Vagina (tissue), 2 donors: ENCODE measurements at regions not wholly inside any gene's neighbourhood (a gene's known extent, or its start where the extent isn't known, plus 50 kb on each side); places are given as distances from the start of the nearest gene placed in this dataset.

Experiments
- DNase-seq, 2 donors: peaks; one replicate each; pipeline ENCODE4 v3.0.0-alpha.2; 2017; ENCODE audit errors: extremely low spot score in 2 of 2
- H3K27ac ChIP-seq: fragments of 200-600 bp; sonication (generic); one replicate; pipeline ENCODE4 v1.5.1; 2019
- H3K27me3 ChIP-seq: fragments of 200-600 bp; sonication (generic); one replicate; pipeline ENCODE4 v1.5.1; 2019
- H3K36me3 ChIP-seq, 2 donors: fragments of 200-600 bp; sonication (generic); one replicate each; pipeline ENCODE4 v1.5.1; 2017 to 2019
- H3K4me1 ChIP-seq: fragments of 200-600 bp; sonication (generic); one replicate; pipeline ENCODE4 v1.5.1; 2019
- H3K4me3 ChIP-seq, 2 donors: fragments of 200-600 bp; sonication (generic); 1 replicate in 1 of 2; 2 replicates in 1 of 2; pipeline ENCODE4 v1.5.1; 2016 to 2019
- H3K9me3 ChIP-seq: fragments of 200-600 bp; sonication (generic); one replicate; pipeline ENCODE4 v1.5.1; 2019
- POLR2A ChIP-seq, 2 donors: fragments of 450-650 bp; IDR thresholded peaks; one replicate each; pipeline ENCODE4 v1.6.1; 2017; ENCODE audit warnings: antibody characterized with exemption in 2 of 2, mild to moderate bottlenecking in 2 of 2, moderate library complexity in 2 of 2
- POLR2AphosphoS5 ChIP-seq, 2 donors: sonication (generic); formaldehyde crosslinking; IDR thresholded peaks; one replicate each; pipeline ENCODE4 v1.9.0; 2017; ENCODE audit warnings: antibody characterized with exemption in 2 of 2, mild to moderate bottlenecking in 2 of 2, low read depth in 1 of 2; ENCODE audit not compliant: insufficient read depth in 1 of 2
- intact Hi-C: fragments of 100-400 bp; cut with DNase I; formaldehyde crosslinking; loops from one replicate; pipeline ENCODE4 v1.15.1; 2023
- TF ChIP-seq, protein P1 (sequence below), 3 experiments: fragments of 450-650 bp in 2 of 3; fragments of 200-600 bp in 1 of 3; sonication (generic) in 1 of 3; IDR thresholded peaks; one replicate each; pipeline ENCODE4 v1.5.1; 2017 to 2019; ENCODE audit warnings: antibody characterized with exemption in 3 of 3, mild to moderate bottlenecking in 2 of 3, moderate library complexity in 2 of 3

DNA sequence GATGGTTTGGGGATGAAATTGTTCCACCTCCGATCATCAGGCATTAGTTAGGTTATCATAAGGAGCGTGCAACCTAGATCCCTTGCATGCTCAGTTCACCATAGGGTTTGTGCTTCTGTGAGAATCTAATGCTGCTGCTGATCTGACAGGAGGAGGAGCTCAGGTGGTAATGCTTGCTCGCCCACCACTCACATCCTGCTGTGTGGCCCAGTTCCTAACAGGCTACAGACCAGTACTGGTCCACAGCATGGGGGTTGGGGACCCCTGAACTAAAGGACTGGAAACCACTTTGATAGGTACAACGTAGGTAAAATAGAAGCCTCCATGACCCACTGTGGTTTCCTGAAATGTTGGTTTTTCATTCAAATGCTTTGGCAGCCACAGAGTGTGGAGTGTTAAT, 109.3 kb upstream of the PROKR2 start:
- Histone ChIP-seq H3K36me3 (no peaks in the 10 kb centered on the region), H3K27me3 (no peaks in the 10 kb centered on the region), H3K4me1 (no peaks in the 10 kb centered on the region), H3K9me3 (no peaks in the 10 kb centered on the region), H3K4me3 (no peak overlapping the region), H3K27ac (no peak overlapping the region)
- intact Hi-C loops, result no loop called here
- TF ChIP-seq, protein P1, sequence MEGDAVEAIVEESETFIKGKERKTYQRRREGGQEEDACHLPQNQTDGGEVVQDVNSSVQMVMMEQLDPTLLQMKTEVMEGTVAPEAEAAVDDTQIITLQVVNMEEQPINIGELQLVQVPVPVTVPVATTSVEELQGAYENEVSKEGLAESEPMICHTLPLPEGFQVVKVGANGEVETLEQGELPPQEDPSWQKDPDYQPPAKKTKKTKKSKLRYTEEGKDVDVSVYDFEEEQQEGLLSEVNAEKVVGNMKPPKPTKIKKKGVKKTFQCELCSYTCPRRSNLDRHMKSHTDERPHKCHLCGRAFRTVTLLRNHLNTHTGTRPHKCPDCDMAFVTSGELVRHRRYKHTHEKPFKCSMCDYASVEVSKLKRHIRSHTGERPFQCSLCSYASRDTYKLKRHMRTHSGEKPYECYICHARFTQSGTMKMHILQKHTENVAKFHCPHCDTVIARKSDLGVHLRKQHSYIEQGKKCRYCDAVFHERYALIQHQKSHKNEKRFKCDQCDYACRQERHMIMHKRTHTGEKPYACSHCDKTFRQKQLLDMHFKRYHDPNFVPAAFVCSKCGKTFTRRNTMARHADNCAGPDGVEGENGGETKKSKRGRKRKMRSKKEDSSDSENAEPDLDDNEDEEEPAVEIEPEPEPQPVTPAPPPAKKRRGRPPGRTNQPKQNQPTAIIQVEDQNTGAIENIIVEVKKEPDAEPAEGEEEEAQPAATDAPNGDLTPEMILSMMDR (IDR thresholded peaks at IDR 0.05), result no peak
- TF ChIP-seq POLR2AphosphoS5 (IDR thresholded peaks at IDR 0.05; ENCODE audit: insufficient read depth in 1 of 2, low read depth in 1 of 2), result no peak
- TF ChIP-seq POLR2A (IDR thresholded peaks at IDR 0.05), result no peak
- DNase-seq, result no peak

DNA sequence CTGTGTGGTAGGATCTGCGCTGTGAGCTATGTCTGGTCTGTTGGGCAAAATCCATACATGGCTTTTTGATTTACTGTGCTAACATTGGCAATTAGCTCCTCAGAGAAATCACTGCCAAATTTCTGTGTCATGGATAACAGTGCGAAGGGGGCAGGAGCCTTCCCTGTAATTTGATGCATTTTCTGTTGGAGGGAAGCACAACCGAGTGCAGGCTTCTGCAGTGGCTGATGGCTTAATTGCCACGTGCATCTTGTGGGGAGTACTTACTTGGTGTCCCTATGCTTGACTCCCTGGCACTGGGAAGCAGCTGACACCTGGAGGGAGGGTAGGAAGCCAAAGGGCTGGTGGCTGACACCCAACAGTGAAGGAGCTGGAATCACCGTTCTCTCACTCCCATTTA, 99.3 kb upstream of the PROKR2 start:
- TF ChIP-seq POLR2A (IDR thresholded peaks at IDR 0.05) (no peak), POLR2AphosphoS5 (IDR thresholded peaks at IDR 0.05; ENCODE audit: insufficient read depth in 1 of 2, low read depth in 1 of 2) (no peak)
- TF ChIP-seq, protein P1 (IDR thresholded peaks at IDR 0.05), result no peak
- Histone ChIP-seq H3K4me3 (no peak overlapping the region), H3K27me3 (no peaks in the 10 kb centered on the region), H3K27ac (no peak overlapping the region), H3K36me3 (no peaks in the 10 kb centered on the region), H3K4me1 (no peaks in the 10 kb centered on the region), H3K9me3 (no peaks in the 10 kb centered on the region)
- no peak for DNase-seq
- intact Hi-C loops, result no loop called here

DNA sequence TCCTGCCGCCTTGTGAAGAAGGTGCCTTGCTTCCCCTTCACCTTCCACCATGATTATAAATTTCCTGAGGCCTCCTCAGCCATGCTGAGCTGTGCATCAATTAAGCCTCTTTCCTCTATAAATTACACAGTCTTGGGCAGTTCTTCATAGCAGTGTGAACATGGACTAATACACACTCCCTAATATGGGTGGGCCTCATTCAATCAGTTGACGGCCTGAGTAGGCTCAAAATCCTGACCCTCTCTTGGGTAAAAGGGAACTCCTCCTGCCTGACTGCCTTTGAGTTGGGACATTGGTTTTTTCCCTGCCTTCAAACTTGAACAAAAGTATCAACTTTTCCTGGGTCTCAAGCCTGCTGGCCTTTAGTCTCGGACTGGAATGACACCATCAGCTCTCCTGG, 96.6 kb upstream of the PROKR2 start:
- Histone ChIP-seq H3K9me3 (no peaks in the 10 kb centered on the region), H3K27ac (no peak overlapping the region), H3K4me3 (no peak overlapping the region), H3K27me3 (no peaks in the 10 kb centered on the region), H3K4me1 (no peaks in the 10 kb centered on the region), H3K36me3 (no peaks in the 10 kb centered on the region)
- TF ChIP-seq, protein P1 (IDR thresholded peaks at IDR 0.05), result no peak
- TF ChIP-seq POLR2A (IDR thresholded peaks at IDR 0.05), result no peak
- no peak for TF ChIP-seq POLR2AphosphoS5 (IDR thresholded peaks at IDR 0.05; ENCODE audit: insufficient read depth in 1 of 2, low read depth in 1 of 2)
- DNase-seq, result no peak
- intact Hi-C loops, result no loop called here

GRCh38 chr20:5410470-5410869, 93.7 kb upstream of the PROKR2 start:
- TF ChIP-seq, protein P1 (IDR thresholded peaks at IDR 0.05), result no peak
- TF ChIP-seq POLR2AphosphoS5 (IDR thresholded peaks at IDR 0.05; ENCODE audit: insufficient read depth in 1 of 2, low read depth in 1 of 2), result no peak
- TF ChIP-seq POLR2A (IDR thresholded peaks at IDR 0.05), result no peak
- Histone ChIP-seq H3K27ac (no peak overlapping the region), H3K9me3 (no peaks in the 10 kb centered on the region), H3K4me3 (no peak overlapping the region), H3K4me1 (no peaks in the 10 kb centered on the region), H3K36me3 (no peaks in the 10 kb centered on the region), H3K27me3 (no peaks in the 10 kb centered on the region)
- DNase-seq, result no peak
- intact Hi-C loops, result no loop called here

- DNase-seq, result no peak
- H3K4me3 ChIP-seq, result no peak overlapping the region
- intact Hi-C loops, result no loop called here
Observed at GRCh38 chr20:5402903-5403531, 86.3 kb upstream of the PROKR2 start.

More at GRCh38 chr20:5402903-5403531, 86.3 kb upstream of the PROKR2 start:
- Histone ChIP-seq H3K9me3 (no peaks in the 10 kb centered on the region), H3K27me3 (no peaks in the 10 kb centered on the region), H3K27ac (no peak overlapping the region), H3K36me3 (no peaks in the 10 kb centered on the region), H3K4me1 (no peaks in the 10 kb centered on the region)
- TF ChIP-seq POLR2A (IDR thresholded peaks at IDR 0.05) (no peak), POLR2AphosphoS5 (IDR thresholded peaks at IDR 0.05; ENCODE audit: insufficient read depth in 1 of 2, low read depth in 1 of 2) (no peak)
- TF ChIP-seq, protein P1 (IDR thresholded peaks at IDR 0.05), result no peak
